Neutrophil (primary cell): ENCODE measurements at regions not wholly inside any gene's neighbourhood (a gene's known extent, or its start where the extent isn't known, plus 50 kb on each side); places are given as distances from the start of the nearest gene placed in this dataset.

Experiments used
- H3K27ac ChIP-seq: fragments of 200-600 bp; sonication (generic); 2 replicates; pipeline ENCODE4 v1.5.1; 2016; ENCODE audit warnings: mild to moderate bottlenecking, moderate library complexity
- H3K27me3 ChIP-seq: fragments of 200-600 bp; sonication (generic); 2 replicates; pipeline ENCODE4 v1.6.0; 2016; ENCODE audit warnings: mild to moderate bottlenecking
- H3K36me3 ChIP-seq: fragments of 200-600 bp; sonication (generic); 2 replicates; pipeline ENCODE4 v1.5.1; 2017
- H3K4me1 ChIP-seq, 2 experiments: fragments of 200-600 bp in 1 of 2; sonication (generic) in 1 of 2; 1 replicate in 1 of 2; 2 replicates in 1 of 2; pipeline versions ENCODE4 v1.5.1 to v1.6.1; 2013 to 2016; ENCODE audit warnings: low read depth in 1 of 2, low read length in 1 of 2, mild to moderate bottlenecking in 1 of 2, moderate library complexity in 1 of 2; ENCODE audit not compliant: control insufficient read depth in 1 of 2, insufficient read depth in 1 of 2
- H3K4me3 ChIP-seq, 2 experiments: fragments of 200-600 bp in 1 of 2; sonication (generic) in 1 of 2; 1 replicate in 1 of 2; 2 replicates in 1 of 2; pipeline ENCODE4 v1.5.1; 2013 to 2016; ENCODE audit warnings: low read depth in 1 of 2, low read length in 1 of 2, mild to moderate bottlenecking in 1 of 2, moderate library complexity in 1 of 2
- H3K9me3 ChIP-seq: fragments of 200-600 bp; sonication (generic); 2 replicates; pipeline ENCODE4 v1.5.1; 2016
- TF ChIP-seq, protein P1 (sequence below): fragments of 200-600 bp; sonication (generic); IDR thresholded peaks from 2 replicates; pipeline ENCODE4 v1.5.1; 2016; ENCODE audit warnings: antibody characterized with exemption

DNA sequence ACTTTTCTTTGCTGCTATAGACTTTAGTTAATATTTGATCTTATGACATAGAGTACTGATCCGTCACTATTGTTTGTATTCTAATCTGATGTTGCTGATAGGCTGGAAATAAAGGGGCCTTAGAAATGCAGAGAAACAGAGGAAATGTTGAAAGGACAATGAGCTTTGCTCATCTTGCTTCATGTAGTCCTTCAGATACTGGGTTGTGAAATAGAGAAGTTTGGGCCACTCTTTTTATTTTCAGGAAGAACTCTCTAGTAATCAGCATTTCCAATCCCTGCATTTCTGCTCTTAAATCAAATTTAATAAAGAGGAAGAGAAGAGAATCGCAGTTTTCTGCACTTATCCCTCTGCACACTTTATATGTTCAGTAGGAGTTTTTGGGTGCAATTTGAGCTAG lies 192.8 kb upstream of the THBS1 start:
- TF ChIP-seq, protein P1, sequence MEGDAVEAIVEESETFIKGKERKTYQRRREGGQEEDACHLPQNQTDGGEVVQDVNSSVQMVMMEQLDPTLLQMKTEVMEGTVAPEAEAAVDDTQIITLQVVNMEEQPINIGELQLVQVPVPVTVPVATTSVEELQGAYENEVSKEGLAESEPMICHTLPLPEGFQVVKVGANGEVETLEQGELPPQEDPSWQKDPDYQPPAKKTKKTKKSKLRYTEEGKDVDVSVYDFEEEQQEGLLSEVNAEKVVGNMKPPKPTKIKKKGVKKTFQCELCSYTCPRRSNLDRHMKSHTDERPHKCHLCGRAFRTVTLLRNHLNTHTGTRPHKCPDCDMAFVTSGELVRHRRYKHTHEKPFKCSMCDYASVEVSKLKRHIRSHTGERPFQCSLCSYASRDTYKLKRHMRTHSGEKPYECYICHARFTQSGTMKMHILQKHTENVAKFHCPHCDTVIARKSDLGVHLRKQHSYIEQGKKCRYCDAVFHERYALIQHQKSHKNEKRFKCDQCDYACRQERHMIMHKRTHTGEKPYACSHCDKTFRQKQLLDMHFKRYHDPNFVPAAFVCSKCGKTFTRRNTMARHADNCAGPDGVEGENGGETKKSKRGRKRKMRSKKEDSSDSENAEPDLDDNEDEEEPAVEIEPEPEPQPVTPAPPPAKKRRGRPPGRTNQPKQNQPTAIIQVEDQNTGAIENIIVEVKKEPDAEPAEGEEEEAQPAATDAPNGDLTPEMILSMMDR: no peak
- Histone ChIP-seq H3K4me1 (peaks cover 55 to 71% of the 10 kb centered on the region in 2 experiments), H3K27ac (peak overlapping the region; percentile 68), H3K9me3 (no peaks in the 10 kb centered on the region), H3K36me3 (no peaks in the 10 kb centered on the region), H3K4me3 (peak overlapping the region in 1 of 2 experiments; percentile 8), H3K27me3 (peaks cover 36% of the 10 kb centered on the region)

DNA sequence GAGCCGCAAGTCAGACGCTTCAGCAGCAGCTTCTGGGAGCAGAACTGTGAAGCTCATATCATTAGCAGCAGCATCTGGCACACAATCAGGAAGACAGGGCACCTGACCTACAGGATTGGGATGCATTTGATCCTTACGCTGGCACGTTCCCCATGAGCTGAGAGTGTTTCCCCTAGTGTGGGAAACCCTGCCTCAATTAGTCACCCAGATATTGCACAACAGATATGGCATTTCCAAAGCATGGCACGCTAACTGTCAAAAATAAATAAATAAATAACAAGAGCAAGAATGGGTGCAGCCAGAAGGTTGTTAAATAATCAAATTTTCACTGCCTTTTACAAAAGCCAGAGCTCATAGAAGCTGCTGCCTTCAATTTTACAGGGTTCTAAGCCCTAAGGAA lies 189.6 kb upstream of the THBS1 start:
- no peak overlapping the region for H3K27ac ChIP-seq
- TF ChIP-seq, protein P1: no peak
- H3K36me3 ChIP-seq: no peaks in the 10 kb centered on the region
- H3K4me1 ChIP-seq: peaks cover 30 to 50% of the 10 kb centered on the region in 2 experiments
- no peak overlapping the region for H3K4me3 ChIP-seq
- H3K27me3 ChIP-seq: peaks cover 67% of the 10 kb centered on the region
- H3K9me3 ChIP-seq: no peaks in the 10 kb centered on the region

DNA sequence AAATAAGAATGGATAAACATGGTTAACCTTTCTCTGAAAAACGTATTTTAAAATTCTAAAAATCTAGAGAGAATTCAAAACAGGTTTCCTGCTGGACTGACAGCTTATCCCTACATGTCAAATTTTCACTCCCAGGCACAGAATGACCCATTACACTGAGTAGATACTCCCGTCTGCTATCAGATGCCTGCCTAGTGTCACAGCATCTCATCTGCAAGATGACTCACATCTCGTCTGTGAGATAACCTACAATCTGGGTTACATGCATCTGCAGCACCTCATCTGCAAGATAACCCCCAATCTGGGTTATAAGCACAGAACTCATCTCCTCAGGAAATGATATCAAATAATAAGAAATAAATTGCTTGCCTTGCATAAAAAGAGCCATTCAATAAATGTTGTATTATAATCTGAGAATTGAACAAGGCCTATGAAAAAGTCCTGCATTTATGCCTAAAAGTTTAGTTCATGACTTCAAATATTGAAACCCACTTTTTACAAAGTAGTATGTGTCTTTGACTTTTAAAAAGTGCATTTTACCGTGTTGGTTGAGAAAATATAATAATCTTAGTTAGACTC lies 188.3 kb upstream of the THBS1 start:
- peaks cover 24 to 50% of the 10 kb centered on the region in 2 experiments for H3K4me1 ChIP-seq
- no peaks in the 10 kb centered on the region for H3K9me3 ChIP-seq
- H3K36me3 ChIP-seq: no peaks in the 10 kb centered on the region
- H3K4me3 ChIP-seq: no peak overlapping the region
- H3K27me3 ChIP-seq: peaks cover 68% of the 10 kb centered on the region
- TF ChIP-seq, protein P1: no peak
- no peak overlapping the region for H3K27ac ChIP-seq

DNA sequence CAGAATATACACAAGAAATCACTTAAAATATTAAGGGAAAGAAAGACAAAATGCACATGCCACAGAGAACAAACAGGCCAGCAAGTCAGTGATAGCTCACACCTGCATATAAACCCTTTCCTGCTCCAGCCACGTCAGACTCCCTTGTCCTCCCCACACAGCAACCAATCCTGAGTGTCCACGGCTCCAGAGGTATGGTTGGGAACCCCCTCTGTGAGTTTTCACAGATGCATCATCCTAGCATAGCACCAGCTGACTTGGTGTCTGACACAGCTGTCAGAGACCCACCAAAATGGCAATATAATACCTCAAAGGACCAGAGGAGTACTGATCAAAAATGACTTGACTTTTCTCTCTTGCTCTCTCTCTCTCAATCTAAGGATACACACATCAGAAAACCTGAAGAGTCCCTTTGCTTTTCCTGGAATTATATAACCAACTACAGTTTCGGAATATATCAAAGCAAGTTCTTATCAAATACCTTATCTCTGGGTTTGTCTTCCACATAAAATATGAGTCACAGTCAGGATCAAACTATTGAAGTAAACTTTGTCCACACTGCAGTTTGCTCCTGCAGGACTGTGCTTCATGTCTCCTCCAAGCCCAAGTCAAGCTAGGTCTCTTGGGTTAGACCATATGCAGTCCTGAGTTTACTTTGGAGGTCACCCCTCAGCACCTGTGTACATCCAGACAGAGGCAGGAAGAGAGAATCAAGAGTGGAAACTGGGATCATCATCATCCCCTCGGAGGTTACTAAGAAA lies 187.1 kb upstream of the THBS1 start:
- H3K4me3 ChIP-seq: no peak overlapping the region
- TF ChIP-seq, protein P1: no peak
- H3K4me1 ChIP-seq: peaks cover 12 to 41% of the 10 kb centered on the region in 2 experiments
- peaks cover 68% of the 10 kb centered on the region for H3K27me3 ChIP-seq
- no peaks in the 10 kb centered on the region for H3K9me3 ChIP-seq
- H3K27ac ChIP-seq: no peak overlapping the region
- H3K36me3 ChIP-seq: no peaks in the 10 kb centered on the region

DNA sequence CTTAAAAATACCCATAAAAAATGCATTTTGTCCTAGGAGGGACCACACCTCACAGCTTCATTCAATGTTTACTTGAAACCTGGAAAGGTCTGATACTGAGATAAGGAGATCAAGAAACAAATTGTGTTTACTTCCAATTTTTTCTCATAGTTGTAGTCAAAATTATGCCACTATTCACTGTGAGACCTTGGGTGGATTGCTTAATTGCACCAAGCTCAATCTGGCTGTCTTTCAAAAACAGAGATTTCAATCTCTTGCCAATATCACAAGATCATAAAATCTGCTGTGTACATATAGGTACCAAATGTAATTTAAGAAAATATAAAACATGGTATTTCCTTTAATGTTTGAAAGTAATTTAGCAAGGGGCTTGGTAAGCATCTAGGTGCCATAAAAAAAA lies 186.4 kb upstream of the THBS1 start:
- H3K4me1 ChIP-seq: peaks cover 6 to 34% of the 10 kb centered on the region in 2 experiments
- no peak overlapping the region for H3K27ac ChIP-seq
- H3K4me3 ChIP-seq: no peak overlapping the region
- no peaks in the 10 kb centered on the region for H3K9me3 ChIP-seq
- H3K36me3 ChIP-seq: no peaks in the 10 kb centered on the region
- TF ChIP-seq, protein P1: no peak
- peaks cover 68% of the 10 kb centered on the region for H3K27me3 ChIP-seq
